Esophagus squamous epithelium (tissue), 5 donors: ENCODE measurements at regions not wholly inside any gene's neighbourhood (a gene's known extent, or its start where the extent isn't known, plus 50 kb on each side); places are given as distances from the start of the nearest gene placed in this dataset.

Experiments used
- DNase-seq: peaks from one replicate; lab custom pipeline; 2025; lab: John Stamatoyannopoulos, UW
- H3K27ac ChIP-seq, 4 donors: fragments of 200-600 bp; sonication (generic); one replicate each; pipeline ENCODE4 v1.5.1; 2016 to 2019; ENCODE audit warnings: mild to moderate bottlenecking in 1 of 4
- H3K27me3 ChIP-seq, 4 donors: fragments of 200-600 bp; sonication (generic); 1 replicate in 3 of 4; 2 replicates in 1 of 4; pipeline versions ENCODE4 v1.5.1 to v1.6.0; 2017 to 2021; ENCODE audit warnings: antibody characterized with exemption in 1 of 4
- H3K36me3 ChIP-seq, 3 donors: fragments of 200-600 bp; sonication (generic); one replicate each; pipeline ENCODE4 v1.5.1; 2016 to 2019
- H3K4me1 ChIP-seq, 3 donors: fragments of 200-600 bp; sonication (generic); one replicate each; pipeline ENCODE4 v1.5.1; 2017 to 2019
- H3K4me3 ChIP-seq, 4 donors: fragments of 200-600 bp; sonication (generic); 1 replicate in 3 of 4; 2 replicates in 1 of 4; pipeline ENCODE4 v1.5.1; 2016 to 2019; ENCODE audit warnings: mild to moderate bottlenecking in 2 of 4, moderate library complexity in 1 of 4
- H3K9me3 ChIP-seq, 3 donors: fragments of 200-600 bp; sonication (generic); one replicate each; pipeline ENCODE4 v1.5.1; 2016 to 2019
- POLR2A ChIP-seq, 4 donors: fragments of 450-650 bp; IDR thresholded peaks; one replicate each; pipeline ENCODE4 v1.6.1; 2017; ENCODE audit warnings: antibody characterized with exemption in 4 of 4, mild to moderate bottlenecking in 4 of 4, moderate library complexity in 3 of 4
- WGBS, 2 donors: methylation state at CpG; one replicate each; pipeline ENCODE4 v1.1.5; 2018; 5-methylcytosine and 5-hydroxymethylcytosine counted together
- intact Hi-C: fragments of 100-400 bp; cut with DNase I; formaldehyde crosslinking; loops from one replicate; pipeline ENCODE4 v1.15.0; 2022
- TF ChIP-seq, protein P1 (sequence below), 6 experiments: fragments of 450-650 bp in 4 of 6; fragments of 200-600 bp in 2 of 6; sonication (generic) in 2 of 6; IDR thresholded peaks; one replicate each; pipeline ENCODE4 v1.5.1; 2016 to 2019; ENCODE audit warnings: antibody characterized with exemption in 6 of 6, mild to moderate bottlenecking in 4 of 6, moderate library complexity in 4 of 6
- donor health status: DM: yes; HTN: yes; CAD: no.

- Histone ChIP-seq H3K36me3 (no peaks in the 10 kb centered on the region), H3K4me3 (no peak overlapping the region), H3K27ac (no peak overlapping the region), H3K4me1 (no peaks in the 10 kb centered on the region), H3K27me3 (no peaks in the 10 kb centered on the region), H3K9me3 (no peaks in the 10 kb centered on the region)
- no peak for DNase-seq
- no peak for TF ChIP-seq POLR2A (IDR thresholded peaks at IDR 0.05)
- TF ChIP-seq, protein P1, sequence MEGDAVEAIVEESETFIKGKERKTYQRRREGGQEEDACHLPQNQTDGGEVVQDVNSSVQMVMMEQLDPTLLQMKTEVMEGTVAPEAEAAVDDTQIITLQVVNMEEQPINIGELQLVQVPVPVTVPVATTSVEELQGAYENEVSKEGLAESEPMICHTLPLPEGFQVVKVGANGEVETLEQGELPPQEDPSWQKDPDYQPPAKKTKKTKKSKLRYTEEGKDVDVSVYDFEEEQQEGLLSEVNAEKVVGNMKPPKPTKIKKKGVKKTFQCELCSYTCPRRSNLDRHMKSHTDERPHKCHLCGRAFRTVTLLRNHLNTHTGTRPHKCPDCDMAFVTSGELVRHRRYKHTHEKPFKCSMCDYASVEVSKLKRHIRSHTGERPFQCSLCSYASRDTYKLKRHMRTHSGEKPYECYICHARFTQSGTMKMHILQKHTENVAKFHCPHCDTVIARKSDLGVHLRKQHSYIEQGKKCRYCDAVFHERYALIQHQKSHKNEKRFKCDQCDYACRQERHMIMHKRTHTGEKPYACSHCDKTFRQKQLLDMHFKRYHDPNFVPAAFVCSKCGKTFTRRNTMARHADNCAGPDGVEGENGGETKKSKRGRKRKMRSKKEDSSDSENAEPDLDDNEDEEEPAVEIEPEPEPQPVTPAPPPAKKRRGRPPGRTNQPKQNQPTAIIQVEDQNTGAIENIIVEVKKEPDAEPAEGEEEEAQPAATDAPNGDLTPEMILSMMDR (IDR thresholded peaks at IDR 0.05), result no peak
- intact Hi-C loops, result no loop called here
Observed at GRCh38 chr2:194610297-194610696, 1046.7 kb upstream of the SLC39A10 start.

- H3K36me3 ChIP-seq, result no peaks in the 10 kb centered on the region
- no peak overlapping the region for H3K27ac ChIP-seq
- no peak for DNase-seq
- H3K4me1 ChIP-seq, result no peaks in the 10 kb centered on the region
- intact Hi-C loops, result no loop called here
- 74 to 93% methylated on average over 3 to 4 of the region's 5 CpGs for WGBS, 2 donors
- TF ChIP-seq, protein P1 (IDR thresholded peaks at IDR 0.05), result no peak
- TF ChIP-seq POLR2A (IDR thresholded peaks at IDR 0.05), result no peak
- H3K4me3 ChIP-seq, result no peak overlapping the region
- H3K9me3 ChIP-seq, result peaks cover 0 to 10% (median 0%) of the 10 kb centered on the region in 3 donors
- H3K27me3 ChIP-seq, result no peaks in the 10 kb centered on the region
Observed at GRCh38 chr2:194603429-194603828, 1053.6 kb upstream of the SLC39A10 start.

DNA sequence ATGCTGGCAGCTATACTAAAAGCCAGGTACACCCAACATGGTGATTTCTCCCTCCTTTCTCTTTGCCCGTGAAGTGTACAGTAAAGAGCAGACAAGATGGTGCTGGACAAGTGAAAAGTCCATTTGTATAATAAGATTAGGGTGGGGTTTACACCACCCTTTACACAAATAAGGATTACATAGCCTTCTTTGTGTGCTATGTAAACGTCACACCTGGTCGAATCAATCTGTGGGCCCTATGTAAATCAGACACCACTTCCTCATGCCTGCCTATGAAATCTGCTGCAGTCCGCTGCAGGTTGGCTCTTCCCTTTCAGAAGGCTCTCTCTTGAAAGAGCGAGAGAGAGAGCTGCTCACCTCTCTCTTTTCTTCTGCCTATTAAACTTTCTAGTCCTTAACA, 1054.3 kb upstream of the SLC39A10 start:
- TF ChIP-seq POLR2A (IDR thresholded peaks at IDR 0.05), result no peak
- TF ChIP-seq, protein P1 (IDR thresholded peaks at IDR 0.05), result no peak
- Histone ChIP-seq H3K36me3 (no peaks in the 10 kb centered on the region), H3K4me3 (no peak overlapping the region), H3K27ac (no peak overlapping the region), H3K9me3 (peaks cover 0 to 10% (median 0%) of the 10 kb centered on the region in 3 donors), H3K4me1 (no peaks in the 10 kb centered on the region), H3K27me3 (no peaks in the 10 kb centered on the region)
- DNase-seq, result no peak
- intact Hi-C loops, result no loop called here
- WGBS, 2 donors, result 57% methylated on average over 5 of the region's 5 CpGs

GRCh38 chr2:194591192-194591591, 1065.8 kb upstream of the SLC39A10 start:
- TF ChIP-seq, protein P1 (IDR thresholded peaks at IDR 0.05), result no peak
- no peak for TF ChIP-seq POLR2A (IDR thresholded peaks at IDR 0.05)
- WGBS, 2 donors, result 38 to 58% methylated on average over 1 of the region's 1 CpG
- H3K9me3 ChIP-seq, result no peaks in the 10 kb centered on the region
- H3K27me3 ChIP-seq, result no peaks in the 10 kb centered on the region
- no peak for DNase-seq
- H3K4me3 ChIP-seq, result no peak overlapping the region
- H3K27ac ChIP-seq, result no peak overlapping the region
- H3K4me1 ChIP-seq, result no peaks in the 10 kb centered on the region
- intact Hi-C loops, result no loop called here
- no peaks in the 10 kb centered on the region for H3K36me3 ChIP-seq

DNA sequence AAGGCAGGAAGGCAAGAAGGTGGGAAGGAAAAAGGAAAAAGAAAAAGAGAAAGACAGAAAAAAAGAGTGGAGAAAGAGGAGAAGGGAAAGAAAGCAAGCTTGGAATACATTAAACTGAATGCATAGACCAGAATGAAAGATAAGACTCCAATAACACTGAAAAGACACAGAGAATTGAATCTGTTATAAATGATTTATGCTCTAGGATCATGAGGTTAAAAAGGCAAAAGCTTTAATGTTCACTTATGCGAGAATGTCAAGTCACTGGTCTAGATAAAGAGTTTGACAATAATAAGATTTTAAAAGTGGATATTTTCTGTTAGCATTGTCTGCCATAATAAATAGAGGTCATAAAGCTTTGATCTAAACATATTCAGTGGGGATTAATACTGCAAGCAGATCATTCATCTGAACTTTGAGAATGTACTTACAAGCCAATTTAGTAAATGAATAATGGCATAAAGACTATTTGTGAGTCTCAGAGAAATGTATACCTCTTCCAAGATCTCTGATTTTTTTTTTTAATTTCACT, 1069.2 kb upstream of the SLC39A10 start:
- Histone ChIP-seq H3K27ac (no peak overlapping the region), H3K36me3 (no peaks in the 10 kb centered on the region), H3K4me3 (no peak overlapping the region), H3K9me3 (no peaks in the 10 kb centered on the region), H3K4me1 (no peaks in the 10 kb centered on the region), H3K27me3 (no peaks in the 10 kb centered on the region)
- 17 to 29% methylated on average over 1 of the region's 1 CpG for WGBS, 2 donors
- TF ChIP-seq POLR2A (IDR thresholded peaks at IDR 0.05), result no peak
- TF ChIP-seq, protein P1 (IDR thresholded peaks at IDR 0.05), result no peak
- DNase-seq, result no peak
- intact Hi-C loops, result no loop called here
